ENCODE measurements at regions not wholly inside any gene's neighbourhood (a gene's known extent, or its start where the extent isn't known, plus 50 kb on each side); places are given as distances from the start of the nearest gene placed in this dataset.

DNA sequence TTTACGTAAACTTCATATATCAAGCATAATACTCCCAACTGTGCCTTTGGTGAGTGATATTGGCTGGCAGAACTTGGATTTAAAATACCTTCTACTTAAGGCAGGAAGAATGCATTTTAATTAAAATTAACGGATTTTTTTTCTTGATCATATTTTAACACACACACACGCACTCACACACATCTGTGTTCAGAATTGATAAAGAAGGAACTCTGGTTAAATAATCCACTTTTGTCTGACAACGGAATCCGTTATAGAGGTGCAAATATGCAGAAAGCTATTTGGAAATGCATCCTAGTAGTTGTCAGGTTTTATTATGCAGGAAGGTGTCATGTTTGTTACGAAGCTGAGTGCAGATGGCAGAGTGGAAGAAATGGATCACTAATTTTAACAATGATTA, 105.5 kb upstream of the ZNF536 start:
- H3K27me3 ChIP-seq (replicated peaks; ENCODE audit: insufficient read depth, low read depth, low read length, poor library complexity), result no peaks in the 10 kb centered on the region
- H3K9me3 ChIP-seq (ENCODE audit: low read depth, low read length, poor library complexity, severe bottlenecking), result no peaks in the 10 kb centered on the region
- no TSS peak for BruUV-seq (replicated peaks)
- ChIA-PET CTCF (no interaction called here), POLR2A (ENCODE audit: low non-redundant PET) (no interaction called here)
- no peak overlapping the region for H3K27ac ChIP-seq (ENCODE audit: low read depth, low read length, poor library complexity, severe bottlenecking)
- intact Hi-C loops (cut with micrococcal nuclease; ENCODE audit: unreplicated experiment), result no loop called here
- no peak for DNase-seq (ENCODE audit: low spot score)
- TF ChIP-seq, protein P1, sequence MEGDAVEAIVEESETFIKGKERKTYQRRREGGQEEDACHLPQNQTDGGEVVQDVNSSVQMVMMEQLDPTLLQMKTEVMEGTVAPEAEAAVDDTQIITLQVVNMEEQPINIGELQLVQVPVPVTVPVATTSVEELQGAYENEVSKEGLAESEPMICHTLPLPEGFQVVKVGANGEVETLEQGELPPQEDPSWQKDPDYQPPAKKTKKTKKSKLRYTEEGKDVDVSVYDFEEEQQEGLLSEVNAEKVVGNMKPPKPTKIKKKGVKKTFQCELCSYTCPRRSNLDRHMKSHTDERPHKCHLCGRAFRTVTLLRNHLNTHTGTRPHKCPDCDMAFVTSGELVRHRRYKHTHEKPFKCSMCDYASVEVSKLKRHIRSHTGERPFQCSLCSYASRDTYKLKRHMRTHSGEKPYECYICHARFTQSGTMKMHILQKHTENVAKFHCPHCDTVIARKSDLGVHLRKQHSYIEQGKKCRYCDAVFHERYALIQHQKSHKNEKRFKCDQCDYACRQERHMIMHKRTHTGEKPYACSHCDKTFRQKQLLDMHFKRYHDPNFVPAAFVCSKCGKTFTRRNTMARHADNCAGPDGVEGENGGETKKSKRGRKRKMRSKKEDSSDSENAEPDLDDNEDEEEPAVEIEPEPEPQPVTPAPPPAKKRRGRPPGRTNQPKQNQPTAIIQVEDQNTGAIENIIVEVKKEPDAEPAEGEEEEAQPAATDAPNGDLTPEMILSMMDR (conservative IDR thresholded peaks at IDR 0.05; ENCODE audit: low read depth, low read length), result no peak
- TF ChIP-seq EZH2 (IDR thresholded peaks at IDR 0.05; ENCODE audit: borderline replicate concordance, low read depth, low read length, poor library complexity, severe bottlenecking), result no peak
- H3K36me3 ChIP-seq (ENCODE audit: insufficient read depth, low read length, poor library complexity, severe bottlenecking), result no peaks in the 10 kb centered on the region
- H3K4me3 ChIP-seq (ENCODE audit: low read depth, low read length, poor library complexity, severe bottlenecking), result no peak overlapping the region
- no peaks in the 10 kb centered on the region for H3K4me1 ChIP-seq (ENCODE audit: insufficient read depth, low read length, poor library complexity, severe bottlenecking)

DNA sequence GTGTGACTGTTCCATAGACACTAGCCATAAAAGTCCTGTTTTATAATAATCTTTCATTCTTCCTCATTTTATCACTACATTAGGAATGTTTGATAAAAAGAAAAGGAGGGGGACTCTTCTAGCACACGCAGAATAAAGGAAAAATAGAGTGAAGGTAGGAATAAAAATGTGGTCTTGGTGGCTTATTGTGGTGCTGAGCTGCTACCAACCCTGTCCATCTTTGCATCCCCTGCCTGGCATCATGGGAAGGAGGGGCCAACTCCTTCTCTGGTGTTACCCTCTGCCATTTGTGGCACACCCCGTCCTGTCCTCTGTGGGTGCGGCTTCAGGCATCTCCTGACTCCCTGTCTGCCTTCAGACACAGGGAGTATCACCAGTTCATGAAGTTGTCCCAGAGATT, 104.9 kb upstream of the ZNF536 start:
- H3K36me3 ChIP-seq (ENCODE audit: insufficient read depth, low read length, poor library complexity, severe bottlenecking), result no peaks in the 10 kb centered on the region
- POLR2A ChIA-PET (ENCODE audit: low non-redundant PET), result no interaction called here
- no peak overlapping the region for H3K27ac ChIP-seq (ENCODE audit: low read depth, low read length, poor library complexity, severe bottlenecking)
- intact Hi-C loops (cut with micrococcal nuclease; ENCODE audit: unreplicated experiment), result no loop called here
- BruUV-seq (replicated peaks), result no TSS peak
- CTCF ChIA-PET, result no interaction called here
- DNase-seq (ENCODE audit: low spot score), result no peak
- H3K27me3 ChIP-seq (replicated peaks; ENCODE audit: insufficient read depth, low read depth, low read length, poor library complexity), result no peaks in the 10 kb centered on the region
- H3K4me1 ChIP-seq (ENCODE audit: insufficient read depth, low read length, poor library complexity, severe bottlenecking), result no peaks in the 10 kb centered on the region
- H3K9me3 ChIP-seq (ENCODE audit: low read depth, low read length, poor library complexity, severe bottlenecking), result no peaks in the 10 kb centered on the region
- H3K4me3 ChIP-seq (ENCODE audit: low read depth, low read length, poor library complexity, severe bottlenecking), result no peak overlapping the region
- no peak for TF ChIP-seq EZH2 (IDR thresholded peaks at IDR 0.05; ENCODE audit: borderline replicate concordance, low read depth, low read length, poor library complexity, severe bottlenecking)
- TF ChIP-seq, protein P1 (conservative IDR thresholded peaks at IDR 0.05; ENCODE audit: low read depth, low read length), result no peak

DNA sequence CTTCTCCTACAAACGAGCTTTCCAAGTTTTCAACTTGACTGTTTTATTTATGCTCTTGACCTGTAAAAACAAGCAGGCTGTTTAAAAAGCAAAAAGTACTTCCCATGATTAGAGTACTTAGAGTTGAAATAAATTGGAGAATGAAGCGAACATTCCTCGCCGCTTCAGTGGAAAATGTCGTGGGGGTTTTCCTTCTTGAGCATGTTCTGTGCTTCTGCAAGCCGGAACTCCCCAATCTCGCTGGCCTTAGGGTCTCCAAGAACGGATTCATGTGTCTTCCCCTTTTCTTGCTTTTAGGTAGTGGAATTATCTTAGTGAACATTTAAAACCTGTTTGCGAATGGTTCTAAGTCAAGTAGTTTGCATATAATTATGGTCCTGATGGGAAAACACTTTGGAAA, 103.6 kb upstream of the ZNF536 start:
- intact Hi-C loops (cut with micrococcal nuclease; ENCODE audit: unreplicated experiment), result no loop called here
- no peaks in the 10 kb centered on the region for H3K36me3 ChIP-seq (ENCODE audit: insufficient read depth, low read length, poor library complexity, severe bottlenecking)
- no peak for DNase-seq (ENCODE audit: low spot score)
- no peaks in the 10 kb centered on the region for H3K27me3 ChIP-seq (replicated peaks; ENCODE audit: insufficient read depth, low read depth, low read length, poor library complexity)
- H3K27ac ChIP-seq (ENCODE audit: low read depth, low read length, poor library complexity, severe bottlenecking), result no peak overlapping the region
- TF ChIP-seq EZH2 (IDR thresholded peaks at IDR 0.05; ENCODE audit: borderline replicate concordance, low read depth, low read length, poor library complexity, severe bottlenecking), result no peak
- TF ChIP-seq, protein P1 (conservative IDR thresholded peaks at IDR 0.05; ENCODE audit: low read depth, low read length), result no peak
- CTCF ChIA-PET, result no interaction called here
- POLR2A ChIA-PET (ENCODE audit: low non-redundant PET), result no interaction called here
- H3K9me3 ChIP-seq (ENCODE audit: low read depth, low read length, poor library complexity, severe bottlenecking), result no peaks in the 10 kb centered on the region
- H3K4me1 ChIP-seq (ENCODE audit: insufficient read depth, low read length, poor library complexity, severe bottlenecking), result no peaks in the 10 kb centered on the region
- BruUV-seq (replicated peaks), result no TSS peak
- H3K4me3 ChIP-seq (ENCODE audit: low read depth, low read length, poor library complexity, severe bottlenecking), result no peak overlapping the region
